Erythroblast (primary cell): ENCODE measurements at regions not wholly inside any gene's neighbourhood (a gene's known extent, or its start where the extent isn't known, plus 50 kb on each side); places are given as distances from the start of the nearest gene placed in this dataset.

Experiments used
- GATA1 ChIP-seq: IDR thresholded peaks from 2 replicates; pipeline ENCODE4 v1.6.1; 2011; ENCODE audit warnings: low read depth, mild to moderate bottlenecking, control low read depth, low read length, moderate library complexity
- POLR2A ChIP-seq: IDR thresholded peaks from 2 replicates; pipeline ENCODE4 v1.6.1; 2011; ENCODE audit warnings: mild to moderate bottlenecking, low read length

DNA sequence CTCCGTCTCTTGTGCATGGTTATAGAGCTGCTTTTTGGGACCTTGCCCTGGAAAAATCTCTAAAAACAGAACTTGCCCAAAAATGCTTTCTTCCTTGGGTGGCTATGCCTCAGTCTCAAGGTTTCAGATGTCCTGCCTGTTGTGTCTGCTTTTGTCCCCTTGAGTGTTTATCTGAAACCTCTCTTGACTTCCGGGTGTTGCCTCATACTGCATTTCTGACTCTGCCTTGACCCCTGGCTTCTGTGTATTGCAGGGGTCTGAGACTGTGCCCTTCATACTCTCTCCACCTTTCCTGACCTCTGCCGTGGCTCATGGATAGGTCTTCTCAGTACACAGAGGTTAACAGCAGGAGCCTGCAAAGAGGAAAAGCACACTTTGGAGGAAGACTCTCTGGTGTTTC, 124.8 kb upstream of the NTF3 start:
- no peak for TF ChIP-seq POLR2A
- TF ChIP-seq GATA1, result no peak
